ENCODE measurements at regions not wholly inside any gene's neighbourhood (a gene's known extent, or its start where the extent isn't known, plus 50 kb on each side); places are given as distances from the start of the nearest gene placed in this dataset.

DNA sequence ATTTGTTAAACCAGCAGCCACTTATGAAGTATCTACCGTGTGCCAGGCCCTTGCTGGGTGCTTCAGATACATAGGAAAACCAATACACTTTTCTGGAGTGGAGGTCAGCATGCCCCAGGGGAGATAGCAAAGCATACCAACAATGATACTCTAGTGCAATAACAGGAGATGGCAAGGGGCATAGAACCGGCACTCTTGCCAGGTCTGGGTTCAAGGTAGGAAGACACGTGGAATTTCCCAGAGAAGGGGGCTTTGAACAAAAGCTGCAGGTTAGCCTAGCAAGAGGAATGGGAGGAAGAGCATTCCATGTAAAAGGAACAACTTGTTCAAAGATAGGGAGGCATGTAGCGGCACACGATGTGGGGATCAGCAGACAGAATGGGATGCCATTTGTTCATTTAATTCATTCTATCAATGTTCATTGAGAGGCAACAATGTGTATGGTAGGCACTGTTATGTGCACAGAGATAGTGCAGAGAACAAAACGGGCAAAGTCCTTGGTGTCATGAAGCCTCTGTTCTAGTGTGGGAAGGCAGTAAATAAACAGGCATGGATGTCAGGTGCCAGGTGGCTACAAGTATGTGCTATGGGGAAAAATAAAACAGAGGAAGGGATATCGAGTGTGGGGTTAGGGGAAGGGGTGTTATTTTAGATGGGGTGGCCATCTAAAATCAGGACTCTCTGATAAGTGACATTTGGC is 162.6 kb upstream of the E2F8 start:
- H3K27ac Mint-ChIP-seq: no peak overlapping the region
- H3K36me3 Mint-ChIP-seq: no peaks in the 10 kb centered on the region
- DNase-seq: no peak
- no peak overlapping the region for H3K4me3 Mint-ChIP-seq
- peaks cover 9% of the 10 kb centered on the region for H3K27me3 Mint-ChIP-seq
- H3K9me3 Mint-ChIP-seq: no peaks in the 10 kb centered on the region
- no peaks in the 10 kb centered on the region for H3K4me1 Mint-ChIP-seq

- H3K4me1 Mint-ChIP-seq: no peaks in the 10 kb centered on the region
- no peak overlapping the region for H3K4me3 Mint-ChIP-seq
- DNase-seq: no peak
- H3K36me3 Mint-ChIP-seq: no peaks in the 10 kb centered on the region
- H3K27ac Mint-ChIP-seq: no peak overlapping the region
- H3K9me3 Mint-ChIP-seq: no peaks in the 10 kb centered on the region
- peaks cover 13% of the 10 kb centered on the region for H3K27me3 Mint-ChIP-seq
Measured at GRCh38 chr11:19400296-19400695, 159.6 kb upstream of the E2F8 start.

GRCh38 chr11:19398772-19399527 is 158.2 kb upstream of the E2F8 start:
- H3K9me3 Mint-ChIP-seq: no peaks in the 10 kb centered on the region
- no peak overlapping the region for H3K4me3 Mint-ChIP-seq
- peaks cover 11% of the 10 kb centered on the region for H3K27me3 Mint-ChIP-seq
- no peak for DNase-seq
- peaks cover 3% of the 10 kb centered on the region for H3K4me1 Mint-ChIP-seq
- no peaks in the 10 kb centered on the region for H3K36me3 Mint-ChIP-seq
- no peak overlapping the region for H3K27ac Mint-ChIP-seq

DNA sequence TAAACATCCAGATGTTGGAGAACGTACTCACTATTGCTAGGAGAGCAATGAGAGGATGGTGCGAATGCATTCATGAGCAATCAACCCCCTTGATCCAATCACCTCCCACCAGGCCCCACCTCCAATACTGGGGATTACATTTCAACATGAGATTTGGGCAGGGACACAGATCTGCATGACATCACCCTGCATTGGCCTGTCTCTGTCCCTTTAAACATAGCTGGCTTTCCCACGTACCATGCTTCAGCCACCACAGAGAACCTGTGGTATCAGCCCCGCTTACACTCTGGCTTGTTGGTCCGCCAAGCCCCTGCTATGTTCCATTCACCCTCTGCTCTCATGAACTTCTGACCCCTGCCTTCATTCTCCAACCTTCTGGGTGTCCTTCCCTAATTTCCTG is 157.5 kb upstream of the E2F8 start:
- H3K36me3 Mint-ChIP-seq: no peaks in the 10 kb centered on the region
- H3K27me3 Mint-ChIP-seq: peaks cover 8% of the 10 kb centered on the region
- H3K4me1 Mint-ChIP-seq: peaks cover 3% of the 10 kb centered on the region
- H3K27ac Mint-ChIP-seq: no peak overlapping the region
- DNase-seq: no peak
- no peak overlapping the region for H3K4me3 Mint-ChIP-seq
- no peaks in the 10 kb centered on the region for H3K9me3 Mint-ChIP-seq

GRCh38 chr11:19395050-19395449 is 154.3 kb upstream of the E2F8 start:
- H3K4me3 Mint-ChIP-seq: no peak overlapping the region
- H3K36me3 Mint-ChIP-seq: no peaks in the 10 kb centered on the region
- peaks cover 3% of the 10 kb centered on the region for H3K4me1 Mint-ChIP-seq
- H3K9me3 Mint-ChIP-seq: no peaks in the 10 kb centered on the region
- H3K27ac Mint-ChIP-seq: no peak overlapping the region
- peaks cover 8% of the 10 kb centered on the region for H3K27me3 Mint-ChIP-seq
- DNase-seq: no peak

DNA sequence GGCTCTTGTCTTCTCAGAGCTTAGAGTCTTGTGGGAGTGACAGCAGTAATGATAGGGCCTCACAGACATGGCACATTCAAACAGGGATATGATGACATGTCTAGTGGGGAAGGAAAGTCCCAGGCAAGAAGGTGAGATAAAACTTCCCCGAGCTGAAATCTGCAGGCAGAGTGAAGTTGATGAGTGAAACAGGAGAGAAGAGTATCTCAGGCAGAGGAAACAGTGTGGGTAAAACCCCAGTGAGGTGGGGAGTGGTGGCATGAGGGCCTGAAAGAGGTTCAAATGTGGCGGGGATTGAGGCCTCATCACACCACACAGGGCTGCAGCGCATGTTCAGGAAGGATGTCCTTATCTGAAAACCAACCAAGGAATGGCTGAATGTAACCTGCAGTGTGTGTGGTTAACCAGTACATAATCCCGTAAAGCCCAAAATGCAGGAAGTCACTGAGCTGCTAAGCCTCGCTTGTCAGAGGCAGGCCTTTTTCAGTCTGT is 153.8 kb upstream of the E2F8 start:
- peaks cover 8% of the 10 kb centered on the region for H3K27me3 Mint-ChIP-seq
- H3K4me3 Mint-ChIP-seq: no peak overlapping the region
- H3K9me3 Mint-ChIP-seq: no peaks in the 10 kb centered on the region

GRCh38 chr11:19393941-19394340 is 153.2 kb upstream of the E2F8 start:
- H3K4me1 Mint-ChIP-seq: peaks cover 3% of the 10 kb centered on the region
- no peak overlapping the region for H3K4me3 Mint-ChIP-seq
- no peaks in the 10 kb centered on the region for H3K36me3 Mint-ChIP-seq
- H3K27me3 Mint-ChIP-seq: peaks cover 8% of the 10 kb centered on the region
- no peak overlapping the region for H3K27ac Mint-ChIP-seq
- no peaks in the 10 kb centered on the region for H3K9me3 Mint-ChIP-seq
- no peak for DNase-seq

More for the DNA sequence above, 153.8 kb upstream of the E2F8 start:
- DNase-seq: no peak
- Mint-ChIP-seq H3K27ac (no peak overlapping the region), H3K36me3 (no peaks in the 10 kb centered on the region), H3K4me1 (peaks cover 3% of the 10 kb centered on the region)

GRCh38 chr11:19392847-19393518 is 152.2 kb upstream of the E2F8 start:
- DNase-seq: no peak
- no peaks in the 10 kb centered on the region for H3K9me3 Mint-ChIP-seq
- no peaks in the 10 kb centered on the region for H3K36me3 Mint-ChIP-seq
- no peak overlapping the region for H3K4me3 Mint-ChIP-seq
- H3K4me1 Mint-ChIP-seq: peaks cover 3% of the 10 kb centered on the region
- H3K27ac Mint-ChIP-seq: no peak overlapping the region
- H3K27me3 Mint-ChIP-seq: peaks cover 8% of the 10 kb centered on the region

- Mint-ChIP-seq H3K4me3 (no peak overlapping the region), H3K4me1 (peaks cover 3% of the 10 kb centered on the region), H3K27me3 (peaks cover 9% of the 10 kb centered on the region), H3K27ac (no peak overlapping the region), H3K9me3 (no peaks in the 10 kb centered on the region), H3K36me3 (no peaks in the 10 kb centered on the region)
- DNase-seq: no peak
Measured at GRCh38 chr11:19392321-19392720, 151.6 kb upstream of the E2F8 start.

DNA sequence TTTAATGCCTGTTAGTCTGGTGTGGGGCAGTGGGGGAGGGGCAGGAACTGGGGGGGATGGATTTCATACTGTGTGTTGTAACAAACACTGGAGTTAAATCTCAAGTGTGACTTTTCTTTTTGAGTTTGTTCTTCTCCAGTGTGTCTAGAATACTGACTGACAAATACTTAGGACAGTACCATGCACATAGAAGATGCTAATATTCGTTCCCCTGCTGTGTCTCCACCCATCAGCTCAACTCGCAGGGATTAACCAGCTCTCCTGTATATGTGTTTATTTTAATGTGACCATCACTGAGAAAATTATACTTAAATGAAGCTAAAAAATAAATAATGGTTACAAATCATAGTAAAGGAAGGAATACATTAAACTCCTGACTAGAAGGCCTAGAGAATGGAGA is 150.9 kb upstream of the E2F8 start:
- Mint-ChIP-seq H3K4me3 (no peak overlapping the region), H3K36me3 (no peaks in the 10 kb centered on the region), H3K4me1 (peaks cover 3% of the 10 kb centered on the region), H3K27ac (no peak overlapping the region), H3K9me3 (no peaks in the 10 kb centered on the region), H3K27me3 (peaks cover 13% of the 10 kb centered on the region)
- no peak for DNase-seq

DNA sequence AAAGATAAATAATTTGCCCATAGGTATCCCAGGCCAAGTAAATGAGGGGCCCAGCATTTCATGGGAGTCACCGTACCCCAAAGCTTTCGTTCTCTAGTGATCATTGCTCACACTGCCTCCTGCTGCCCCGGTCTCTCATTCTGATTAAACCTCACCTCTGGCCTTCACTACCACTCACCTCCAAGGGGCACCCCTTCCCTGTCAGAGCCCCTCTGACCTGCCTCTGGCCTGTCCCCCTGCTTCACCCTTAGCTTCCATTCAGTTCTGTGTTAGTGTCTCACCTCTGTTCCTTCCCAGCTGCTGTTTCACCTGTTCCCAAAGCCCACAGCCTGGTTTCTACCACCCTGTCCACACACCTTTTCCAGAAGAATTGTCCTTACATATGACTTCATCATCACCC is 150.3 kb upstream of the E2F8 start:
- no peak for DNase-seq
- no peak overlapping the region for H3K4me3 Mint-ChIP-seq
- H3K9me3 Mint-ChIP-seq: no peaks in the 10 kb centered on the region
- no peak overlapping the region for H3K27ac Mint-ChIP-seq
- H3K36me3 Mint-ChIP-seq: no peaks in the 10 kb centered on the region
- H3K4me1 Mint-ChIP-seq: peaks cover 3% of the 10 kb centered on the region
- H3K27me3 Mint-ChIP-seq: peaks cover 8% of the 10 kb centered on the region

GRCh38 chr11:19389787-19390303 is 149.1 kb upstream of the E2F8 start:
- no peaks in the 10 kb centered on the region for H3K9me3 Mint-ChIP-seq
- H3K27ac Mint-ChIP-seq: no peak overlapping the region
- no peaks in the 10 kb centered on the region for H3K36me3 Mint-ChIP-seq

DNA sequence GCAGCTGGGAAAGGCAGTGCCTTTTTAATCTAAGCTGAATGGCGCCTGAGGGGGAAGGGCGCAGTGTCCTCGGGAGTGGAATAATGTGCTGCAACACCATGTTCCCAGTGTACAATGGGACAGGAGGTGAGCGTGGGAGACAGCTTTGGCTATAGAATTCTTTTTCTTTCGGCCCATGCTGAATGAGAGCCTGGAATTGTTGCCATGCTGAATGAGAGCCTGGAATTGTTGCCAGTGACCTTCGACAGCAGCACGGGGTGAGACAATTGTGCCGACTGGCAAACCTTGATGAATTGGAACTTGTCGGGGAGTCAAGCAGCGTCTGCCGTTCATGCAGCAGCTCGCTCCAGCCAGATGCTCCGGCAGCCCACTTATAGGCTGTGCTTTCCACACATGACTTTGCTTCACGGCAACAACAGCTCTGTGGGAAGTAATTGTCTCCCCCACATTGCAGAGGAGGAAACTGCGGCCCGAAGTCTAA is 141.4 kb upstream of the E2F8 start:
- peaks cover 16% of the 10 kb centered on the region for H3K27me3 Mint-ChIP-seq
- H3K9me3 Mint-ChIP-seq: no peaks in the 10 kb centered on the region

More at GRCh38 chr11:19389787-19390303, 149.1 kb upstream of the E2F8 start:
- DNase-seq: no peak
- Mint-ChIP-seq H3K27me3 (peaks cover 5% of the 10 kb centered on the region), H3K4me3 (no peak overlapping the region), H3K4me1 (peaks cover 3% of the 10 kb centered on the region)

DNA sequence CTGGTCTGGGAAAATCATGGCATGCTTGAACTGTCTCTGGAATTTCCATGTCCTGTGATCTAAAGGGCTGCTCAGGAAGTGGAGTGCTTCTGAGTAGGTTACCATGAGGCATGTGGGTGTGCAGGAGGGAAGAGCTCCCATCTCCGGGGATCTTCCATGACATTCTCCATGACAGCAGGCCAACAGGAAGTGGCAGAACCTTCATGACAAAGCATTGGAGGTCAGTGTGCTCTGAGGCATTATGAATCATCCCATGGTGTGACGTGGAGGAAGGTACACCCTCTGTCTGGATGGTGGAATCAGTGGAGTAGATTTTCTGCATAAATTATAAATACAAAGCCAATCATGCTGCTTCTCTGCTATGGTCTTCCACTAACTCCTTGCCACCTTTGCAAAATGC is 139.6 kb upstream of the E2F8 start:
- no peaks in the 10 kb centered on the region for H3K9me3 Mint-ChIP-seq
- H3K27ac Mint-ChIP-seq: no peak overlapping the region
- no peaks in the 10 kb centered on the region for H3K4me1 Mint-ChIP-seq
- DNase-seq: no peak
- H3K36me3 Mint-ChIP-seq: no peaks in the 10 kb centered on the region
- H3K4me3 Mint-ChIP-seq: no peak overlapping the region
- H3K27me3 Mint-ChIP-seq: peaks cover 20% of the 10 kb centered on the region

More for the DNA sequence above, 141.4 kb upstream of the E2F8 start:
- Mint-ChIP-seq H3K4me3 (no peak overlapping the region), H3K36me3 (no peaks in the 10 kb centered on the region), H3K27ac (no peak overlapping the region), H3K4me1 (no peaks in the 10 kb centered on the region)
- no peak for DNase-seq

- H3K9me3 Mint-ChIP-seq: no peaks in the 10 kb centered on the region
- DNase-seq: no peak
- H3K36me3 Mint-ChIP-seq: no peaks in the 10 kb centered on the region
- H3K4me3 Mint-ChIP-seq: no peak overlapping the region
- no peak overlapping the region for H3K27ac Mint-ChIP-seq
- H3K4me1 Mint-ChIP-seq: no peaks in the 10 kb centered on the region
- H3K27me3 Mint-ChIP-seq: peaks cover 20% of the 10 kb centered on the region
Measured at GRCh38 chr11:19379465-19379864, 138.7 kb upstream of the E2F8 start.
